Neutrophil (primary cell): ENCODE measurements at regions not wholly inside any gene's neighbourhood (a gene's known extent, or its start where the extent isn't known, plus 50 kb on each side); places are given as distances from the start of the nearest gene placed in this dataset.
"Not testable (repeated sequence)": the region's sequence is repeated elsewhere in the genome, so short reads cannot be mapped to it uniquely, and the experiment has no call there.

Source experiments
- H3K27ac ChIP-seq: fragments of 200-600 bp; sonication (generic); 2 replicates; pipeline ENCODE4 v1.5.1; 2016; ENCODE audit warnings: mild to moderate bottlenecking, moderate library complexity
- H3K27me3 ChIP-seq: fragments of 200-600 bp; sonication (generic); 2 replicates; pipeline ENCODE4 v1.6.0; 2016; ENCODE audit warnings: mild to moderate bottlenecking
- H3K36me3 ChIP-seq: fragments of 200-600 bp; sonication (generic); 2 replicates; pipeline ENCODE4 v1.5.1; 2017
- H3K4me1 ChIP-seq, 2 experiments: fragments of 200-600 bp in 1 of 2; sonication (generic) in 1 of 2; 1 replicate in 1 of 2; 2 replicates in 1 of 2; pipeline versions ENCODE4 v1.5.1 to v1.6.1; 2013 to 2016; ENCODE audit warnings: low read depth in 1 of 2, low read length in 1 of 2, mild to moderate bottlenecking in 1 of 2, moderate library complexity in 1 of 2; ENCODE audit not compliant: control insufficient read depth in 1 of 2, insufficient read depth in 1 of 2
- H3K4me3 ChIP-seq, 2 experiments: fragments of 200-600 bp in 1 of 2; sonication (generic) in 1 of 2; 1 replicate in 1 of 2; 2 replicates in 1 of 2; pipeline ENCODE4 v1.5.1; 2013 to 2016; ENCODE audit warnings: low read depth in 1 of 2, low read length in 1 of 2, mild to moderate bottlenecking in 1 of 2, moderate library complexity in 1 of 2
- H3K9me3 ChIP-seq: fragments of 200-600 bp; sonication (generic); 2 replicates; pipeline ENCODE4 v1.5.1; 2016
- TF ChIP-seq, protein P1 (sequence below): fragments of 200-600 bp; sonication (generic); IDR thresholded peaks from 2 replicates; pipeline ENCODE4 v1.5.1; 2016; ENCODE audit warnings: antibody characterized with exemption

GRCh38 chr5:1983401-1983800 is 100.7 kb upstream of the IRX4 start:
- no peaks in the 10 kb centered on the region for H3K36me3 ChIP-seq
- no peaks in the 10 kb centered on the region for H3K27me3 ChIP-seq
- no peak overlapping the region for H3K4me3 ChIP-seq
- no peaks in the 10 kb centered on the region for H3K9me3 ChIP-seq
- no peaks in the 10 kb centered on the region for H3K4me1 ChIP-seq
- TF ChIP-seq, protein P1, sequence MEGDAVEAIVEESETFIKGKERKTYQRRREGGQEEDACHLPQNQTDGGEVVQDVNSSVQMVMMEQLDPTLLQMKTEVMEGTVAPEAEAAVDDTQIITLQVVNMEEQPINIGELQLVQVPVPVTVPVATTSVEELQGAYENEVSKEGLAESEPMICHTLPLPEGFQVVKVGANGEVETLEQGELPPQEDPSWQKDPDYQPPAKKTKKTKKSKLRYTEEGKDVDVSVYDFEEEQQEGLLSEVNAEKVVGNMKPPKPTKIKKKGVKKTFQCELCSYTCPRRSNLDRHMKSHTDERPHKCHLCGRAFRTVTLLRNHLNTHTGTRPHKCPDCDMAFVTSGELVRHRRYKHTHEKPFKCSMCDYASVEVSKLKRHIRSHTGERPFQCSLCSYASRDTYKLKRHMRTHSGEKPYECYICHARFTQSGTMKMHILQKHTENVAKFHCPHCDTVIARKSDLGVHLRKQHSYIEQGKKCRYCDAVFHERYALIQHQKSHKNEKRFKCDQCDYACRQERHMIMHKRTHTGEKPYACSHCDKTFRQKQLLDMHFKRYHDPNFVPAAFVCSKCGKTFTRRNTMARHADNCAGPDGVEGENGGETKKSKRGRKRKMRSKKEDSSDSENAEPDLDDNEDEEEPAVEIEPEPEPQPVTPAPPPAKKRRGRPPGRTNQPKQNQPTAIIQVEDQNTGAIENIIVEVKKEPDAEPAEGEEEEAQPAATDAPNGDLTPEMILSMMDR, result no peak
- no peak overlapping the region for H3K27ac ChIP-seq

DNA sequence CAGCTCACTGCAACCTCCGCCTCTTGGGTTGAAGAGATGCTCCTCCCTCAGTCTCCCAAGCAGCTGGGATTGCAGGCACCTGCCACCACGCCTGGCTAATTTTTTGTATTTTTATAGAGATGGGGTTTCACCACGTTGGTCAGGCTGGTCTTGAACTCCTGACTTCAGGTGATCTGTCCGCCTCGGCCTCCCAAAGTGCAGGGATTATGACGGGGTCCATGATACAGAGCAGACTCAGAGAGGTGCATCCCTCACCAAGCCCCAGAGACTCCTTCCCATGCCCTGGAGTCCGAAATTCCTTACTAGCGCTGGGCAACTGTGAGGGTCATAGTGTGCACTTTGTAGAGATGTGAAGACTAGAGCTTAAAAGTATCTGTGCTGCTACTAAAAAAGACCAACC is 99.8 kb upstream of the IRX4 start:
- H3K4me1 ChIP-seq, H3K27me3 ChIP-seq, H3K9me3 ChIP-seq, H3K36me3 ChIP-seq, H3K4me3 ChIP-seq, H3K27ac ChIP-seq: not testable (repeated sequence)

- no peak overlapping the region for H3K27ac ChIP-seq
- TF ChIP-seq, protein P1, result no peak
- no peaks in the 10 kb centered on the region for H3K4me1 ChIP-seq
- H3K36me3 ChIP-seq, result no peaks in the 10 kb centered on the region
- H3K9me3 ChIP-seq, result no peaks in the 10 kb centered on the region
- no peak overlapping the region for H3K4me3 ChIP-seq
- H3K27me3 ChIP-seq, result no peaks in the 10 kb centered on the region
These were observed 93.4 kb upstream of the IRX4 start for GRCh38 chr5:1975898-1976765.

- TF ChIP-seq, protein P1, result no peak
- Histone ChIP-seq H3K36me3 (no peaks in the 10 kb centered on the region), H3K9me3 (no peaks in the 10 kb centered on the region), H3K27ac (no peak overlapping the region), H3K4me3 (no peak overlapping the region), H3K27me3 (no peaks in the 10 kb centered on the region), H3K4me1 (no peaks in the 10 kb centered on the region)
These were observed 92.6 kb upstream of the IRX4 start for GRCh38 chr5:1975406-1975715.

- Histone ChIP-seq H3K27ac (no peak overlapping the region), H3K4me1 (no peaks in the 10 kb centered on the region), H3K9me3 (no peaks in the 10 kb centered on the region), H3K36me3 (no peaks in the 10 kb centered on the region), H3K4me3 (no peak overlapping the region), H3K27me3 (no peaks in the 10 kb centered on the region)
- TF ChIP-seq, protein P1, result no peak
These were observed 92.0 kb upstream of the IRX4 start for GRCh38 chr5:1974501-1975405.

DNA sequence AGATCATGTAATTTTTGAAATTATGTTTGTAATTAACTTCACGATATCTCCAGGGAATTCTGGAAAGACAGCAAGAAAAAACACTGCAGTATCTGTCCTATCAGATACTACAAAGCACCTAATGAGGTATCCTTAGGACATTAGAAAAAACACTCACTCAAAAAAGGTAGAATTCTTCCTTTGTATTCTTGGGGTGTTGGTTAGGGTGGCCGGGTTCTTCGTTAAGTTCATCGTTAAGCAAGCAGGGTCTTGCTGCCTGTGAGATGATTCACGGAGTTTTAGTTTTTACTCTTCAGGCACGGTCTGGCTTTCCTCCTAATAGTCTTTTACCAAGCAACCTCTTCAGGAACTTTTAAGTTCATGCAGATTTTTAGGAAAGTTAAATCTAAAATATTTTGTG is 91.4 kb upstream of the IRX4 start:
- H3K4me3 ChIP-seq, result no peak overlapping the region
- TF ChIP-seq, protein P1, result no peak
- no peak overlapping the region for H3K27ac ChIP-seq
- H3K36me3 ChIP-seq, result no peaks in the 10 kb centered on the region
- H3K4me1 ChIP-seq, result no peaks in the 10 kb centered on the region
- no peaks in the 10 kb centered on the region for H3K27me3 ChIP-seq
- H3K9me3 ChIP-seq, result no peaks in the 10 kb centered on the region
